ENCODE measurements at regions not wholly inside any gene's neighbourhood (a gene's known extent, or its start where the extent isn't known, plus 50 kb on each side); places are given as distances from the start of the nearest gene placed in this dataset.

GRCh38 chr13:107881362-107881761 is 334.0 kb downstream of the LIG4 start:
- H3K9me3 Mint-ChIP-seq (ENCODE audit: low read depth), result peaks cover 15% of the 10 kb centered on the region
- H3K27ac Mint-ChIP-seq (ENCODE audit: unreplicated experiment), result no peak overlapping the region
- no peak for DNase-seq (ENCODE audit: low spot score)
- H3K36me3 Mint-ChIP-seq (ENCODE audit: low read depth), result peaks cover 2% of the 10 kb centered on the region
- H3K4me1 Mint-ChIP-seq (ENCODE audit: low read depth), result no peaks in the 10 kb centered on the region
- TF ChIP-seq CTCF (IDR thresholded peaks at IDR 0.05), result no peak
- H3K27me3 Mint-ChIP-seq (ENCODE audit: low read depth), result peaks cover 22% of the 10 kb centered on the region
- no peak overlapping the region for H3K4me3 Mint-ChIP-seq (ENCODE audit: unreplicated experiment)

GRCh38 chr13:107874456-107874855 is 340.9 kb downstream of the LIG4 start:
- Mint-ChIP-seq H3K27me3 (ENCODE audit: low read depth) (peaks cover 39% of the 10 kb centered on the region), H3K27ac (ENCODE audit: unreplicated experiment) (no peak overlapping the region)

GRCh38 chr13:107873926-107874325 is 341.4 kb downstream of the LIG4 start:
- H3K27ac Mint-ChIP-seq (ENCODE audit: unreplicated experiment), result no peak overlapping the region
- H3K4me1 Mint-ChIP-seq (ENCODE audit: low read depth), result no peaks in the 10 kb centered on the region
- DNase-seq (ENCODE audit: low spot score), result no peak
- peaks cover 2% of the 10 kb centered on the region for H3K36me3 Mint-ChIP-seq (ENCODE audit: low read depth)
- H3K4me3 Mint-ChIP-seq (ENCODE audit: unreplicated experiment), result no peak overlapping the region
- no peaks in the 10 kb centered on the region for H3K9me3 Mint-ChIP-seq (ENCODE audit: low read depth)
- no peak for TF ChIP-seq CTCF (IDR thresholded peaks at IDR 0.05)
- peaks cover 36% of the 10 kb centered on the region for H3K27me3 Mint-ChIP-seq (ENCODE audit: low read depth)

More at GRCh38 chr13:107874456-107874855, 340.9 kb downstream of the LIG4 start:
- TF ChIP-seq CTCF (IDR thresholded peaks at IDR 0.05), result no peak
- H3K9me3 Mint-ChIP-seq (ENCODE audit: low read depth), result peaks cover 2% of the 10 kb centered on the region
- peaks cover 2% of the 10 kb centered on the region for H3K36me3 Mint-ChIP-seq (ENCODE audit: low read depth)
- H3K4me1 Mint-ChIP-seq (ENCODE audit: low read depth), result no peaks in the 10 kb centered on the region
- no peak overlapping the region for H3K4me3 Mint-ChIP-seq (ENCODE audit: unreplicated experiment)
- DNase-seq (ENCODE audit: low spot score), result no peak

- no peak for TF ChIP-seq CTCF (IDR thresholded peaks at IDR 0.05)
- Mint-ChIP-seq H3K4me3 (ENCODE audit: unreplicated experiment) (no peak overlapping the region), H3K27me3 (ENCODE audit: low read depth) (peaks cover 30% of the 10 kb centered on the region), H3K4me1 (ENCODE audit: low read depth) (peaks cover 18% of the 10 kb centered on the region), H3K9me3 (ENCODE audit: low read depth) (no peaks in the 10 kb centered on the region), H3K36me3 (ENCODE audit: low read depth) (no peaks in the 10 kb centered on the region), H3K27ac (ENCODE audit: unreplicated experiment) (no peak overlapping the region)
- no peak for DNase-seq (ENCODE audit: low spot score)
Observed at GRCh38 chr13:107870400-107870799, 344.9 kb downstream of the LIG4 start.

- no peaks in the 10 kb centered on the region for H3K36me3 Mint-ChIP-seq (ENCODE audit: low read depth)
- TF ChIP-seq CTCF (IDR thresholded peaks at IDR 0.05), result peak; percentile 76
- H3K9me3 Mint-ChIP-seq (ENCODE audit: low read depth), result no peaks in the 10 kb centered on the region
- peaks cover 29% of the 10 kb centered on the region for H3K4me1 Mint-ChIP-seq (ENCODE audit: low read depth)
- peak; percentile 87 for DNase-seq (ENCODE audit: low spot score)
- H3K4me3 Mint-ChIP-seq (ENCODE audit: unreplicated experiment), result peak overlapping the region; percentile 81
- H3K27ac Mint-ChIP-seq (ENCODE audit: unreplicated experiment), result no peak overlapping the region
- peaks cover 40% of the 10 kb centered on the region for H3K27me3 Mint-ChIP-seq (ENCODE audit: low read depth)
Observed at GRCh38 chr13:107867701-107868661, 347.4 kb downstream of the LIG4 start.

Measured in chondrocyte (in vitro differentiated cells).